ENCODE measurements at regions not wholly inside any gene's neighbourhood (a gene's known extent, or its start where the extent isn't known, plus 50 kb on each side); places are given as distances from the start of the nearest gene placed in this dataset.

GRCh38 chr5:120778491-120779484, 314.7 kb downstream of the PRR16 start:
- TF ChIP-seq, protein P1, sequence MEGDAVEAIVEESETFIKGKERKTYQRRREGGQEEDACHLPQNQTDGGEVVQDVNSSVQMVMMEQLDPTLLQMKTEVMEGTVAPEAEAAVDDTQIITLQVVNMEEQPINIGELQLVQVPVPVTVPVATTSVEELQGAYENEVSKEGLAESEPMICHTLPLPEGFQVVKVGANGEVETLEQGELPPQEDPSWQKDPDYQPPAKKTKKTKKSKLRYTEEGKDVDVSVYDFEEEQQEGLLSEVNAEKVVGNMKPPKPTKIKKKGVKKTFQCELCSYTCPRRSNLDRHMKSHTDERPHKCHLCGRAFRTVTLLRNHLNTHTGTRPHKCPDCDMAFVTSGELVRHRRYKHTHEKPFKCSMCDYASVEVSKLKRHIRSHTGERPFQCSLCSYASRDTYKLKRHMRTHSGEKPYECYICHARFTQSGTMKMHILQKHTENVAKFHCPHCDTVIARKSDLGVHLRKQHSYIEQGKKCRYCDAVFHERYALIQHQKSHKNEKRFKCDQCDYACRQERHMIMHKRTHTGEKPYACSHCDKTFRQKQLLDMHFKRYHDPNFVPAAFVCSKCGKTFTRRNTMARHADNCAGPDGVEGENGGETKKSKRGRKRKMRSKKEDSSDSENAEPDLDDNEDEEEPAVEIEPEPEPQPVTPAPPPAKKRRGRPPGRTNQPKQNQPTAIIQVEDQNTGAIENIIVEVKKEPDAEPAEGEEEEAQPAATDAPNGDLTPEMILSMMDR (IDR thresholded peaks at IDR 0.05), result no peak
- no peak for TF ChIP-seq EP300 (IDR thresholded peaks at IDR 0.05)
